Astrocyte (in vitro differentiated cells and primary cell): ENCODE measurements at regions not wholly inside any gene's neighbourhood (a gene's known extent, or its start where the extent isn't known, plus 50 kb on each side); places are given as distances from the start of the nearest gene placed in this dataset.

Experiments used
- CTCF ChIP-seq: IDR thresholded peaks from 2 replicates; pipeline ENCODE4 v1.5.1; 2011; ENCODE audit warnings: low read depth, mild to moderate bottlenecking, inconsistent platforms, low read length, moderate library complexity; ENCODE audit not compliant: insufficient read depth
- EZH2 ChIP-seq: IDR thresholded peaks from 2 replicates; pipeline ENCODE4 v1.6.1; 2012; ENCODE audit warnings: mild to moderate bottlenecking, low read length, inconsistent platforms; ENCODE audit not compliant: insufficient read depth

- TF ChIP-seq CTCF: no peak
- TF ChIP-seq EZH2: no peak
Measured at GRCh38 chr21:16287046-16287445, 557.3 kb downstream of the USP25 start.
